IgD-negative memory B cell (primary cell): ENCODE measurements at regions not wholly inside any gene's neighbourhood (a gene's known extent, or its start where the extent isn't known, plus 50 kb on each side); places are given as distances from the start of the nearest gene placed in this dataset.

Experiments used
- H3K27ac Mint-ChIP-seq, 3 donors: one replicate each; pipeline ENCODE4 v1.8.0; 2020 to 2022; ENCODE audit warnings: mild to moderate bottlenecking in 3 of 3, mixed read lengths in 3 of 3, moderate library complexity in 1 of 3
- H3K27me3 Mint-ChIP-seq: one replicate; pipeline ENCODE4 v1.8.0; 2021; ENCODE audit warnings: mixed read lengths
- H3K36me3 Mint-ChIP-seq: one replicate; pipeline ENCODE4 v1.8.0; 2020; ENCODE audit warnings: mild to moderate bottlenecking, mixed read lengths
- H3K4me1 Mint-ChIP-seq, 3 donors: one replicate each; pipeline ENCODE4 v1.8.0; 2020 to 2022; ENCODE audit warnings: mixed read lengths in 3 of 3, mild to moderate bottlenecking in 1 of 3
- H3K4me3 Mint-ChIP-seq, 4 donors: one replicate each; pipeline ENCODE4 v1.8.0; 2020 to 2022; ENCODE audit warnings: mild to moderate bottlenecking in 4 of 4, mixed read lengths in 4 of 4, moderate library complexity in 3 of 4
- H3K9me3 Mint-ChIP-seq, 3 donors: one replicate each; pipeline ENCODE4 v1.8.0; 2020 to 2021; ENCODE audit warnings: mixed read lengths in 3 of 3, mild to moderate bottlenecking in 1 of 3

- Mint-ChIP-seq H3K27ac (no peak overlapping the region), H3K4me1 (peaks cover 0 to 2% (median 1%) of the 10 kb centered on the region in 3 donors), H3K36me3 (no peaks in the 10 kb centered on the region), H3K9me3 (no peaks in the 10 kb centered on the region), H3K4me3 (no peak overlapping the region), H3K27me3 (peaks cover 2% of the 10 kb centered on the region)
Observed at GRCh38 chr6:113347436-113347835, 509.7 kb upstream of the MARCKS start.

- Mint-ChIP-seq H3K27me3 (peaks cover 2% of the 10 kb centered on the region), H3K4me1 (peaks cover 0 to 3% (median 2%) of the 10 kb centered on the region in 3 donors), H3K9me3 (no peaks in the 10 kb centered on the region), H3K27ac (no peak overlapping the region), H3K36me3 (no peaks in the 10 kb centered on the region), H3K4me3 (no peak overlapping the region)
Observed at GRCh38 chr6:113350461-113350860, 506.7 kb upstream of the MARCKS start.

- peaks cover 2% of the 10 kb centered on the region for H3K36me3 Mint-ChIP-seq
- no peaks in the 10 kb centered on the region for H3K9me3 Mint-ChIP-seq
- no peak overlapping the region for H3K4me3 Mint-ChIP-seq
- H3K27ac Mint-ChIP-seq: no peak overlapping the region
- H3K27me3 Mint-ChIP-seq: peaks cover 2% of the 10 kb centered on the region
- peaks cover 0 to 3% (median 2%) of the 10 kb centered on the region in 3 donors for H3K4me1 Mint-ChIP-seq
Observed at GRCh38 chr6:113351173-113351834, 505.8 kb upstream of the MARCKS start.

GRCh38 chr6:113352029-113352801 is 504.9 kb upstream of the MARCKS start:
- H3K27me3 Mint-ChIP-seq: peaks cover 2% of the 10 kb centered on the region
- H3K36me3 Mint-ChIP-seq: peaks cover 6% of the 10 kb centered on the region
- H3K4me1 Mint-ChIP-seq: peaks cover 0 to 3% (median 2%) of the 10 kb centered on the region in 3 donors
- no peak overlapping the region for H3K27ac Mint-ChIP-seq
- H3K9me3 Mint-ChIP-seq: no peaks in the 10 kb centered on the region
- H3K4me3 Mint-ChIP-seq: no peak overlapping the region

- peaks cover 6% of the 10 kb centered on the region for H3K36me3 Mint-ChIP-seq
- no peak overlapping the region for H3K27ac Mint-ChIP-seq
- no peak overlapping the region for H3K4me3 Mint-ChIP-seq
- no peaks in the 10 kb centered on the region for H3K9me3 Mint-ChIP-seq
- H3K27me3 Mint-ChIP-seq: peaks cover 2% of the 10 kb centered on the region
- H3K4me1 Mint-ChIP-seq: peaks cover 0 to 3% (median 2%) of the 10 kb centered on the region in 3 donors
Observed at GRCh38 chr6:113352831-113353230, 504.3 kb upstream of the MARCKS start.

- Mint-ChIP-seq H3K27me3 (peaks cover 2% of the 10 kb centered on the region), H3K4me1 (peaks cover 0 to 3% (median 2%) of the 10 kb centered on the region in 3 donors), H3K4me3 (no peak overlapping the region), H3K36me3 (peaks cover 6% of the 10 kb centered on the region), H3K9me3 (no peaks in the 10 kb centered on the region), H3K27ac (no peak overlapping the region)
Observed at GRCh38 chr6:113353392-113353791, 503.8 kb upstream of the MARCKS start.

- H3K36me3 Mint-ChIP-seq: peaks cover 6% of the 10 kb centered on the region
- H3K9me3 Mint-ChIP-seq: no peaks in the 10 kb centered on the region
- H3K4me3 Mint-ChIP-seq: no peak overlapping the region
- no peak overlapping the region for H3K27ac Mint-ChIP-seq
- H3K4me1 Mint-ChIP-seq: peaks cover 0 to 3% (median 2%) of the 10 kb centered on the region in 3 donors
- peaks cover 2% of the 10 kb centered on the region for H3K27me3 Mint-ChIP-seq
Observed at GRCh38 chr6:113354204-113354895, 502.8 kb upstream of the MARCKS start.

GRCh38 chr6:113356139-113356538 is 501.0 kb upstream of the MARCKS start:
- H3K4me3 Mint-ChIP-seq: no peak overlapping the region
- peaks cover 0 to 3% (median 2%) of the 10 kb centered on the region in 3 donors for H3K4me1 Mint-ChIP-seq
- no peaks in the 10 kb centered on the region for H3K9me3 Mint-ChIP-seq
- peaks cover 6% of the 10 kb centered on the region for H3K36me3 Mint-ChIP-seq
- peaks cover 2% of the 10 kb centered on the region for H3K27me3 Mint-ChIP-seq
- H3K27ac Mint-ChIP-seq: no peak overlapping the region

- Mint-ChIP-seq H3K4me1 (peaks cover 0 to 3% (median 0%) of the 10 kb centered on the region in 3 donors), H3K9me3 (no peaks in the 10 kb centered on the region), H3K27me3 (peaks cover 2% of the 10 kb centered on the region), H3K27ac (no peak overlapping the region), H3K36me3 (peaks cover 6% of the 10 kb centered on the region), H3K4me3 (no peak overlapping the region)
Observed at GRCh38 chr6:113357041-113357440, 500.1 kb upstream of the MARCKS start.

GRCh38 chr6:113358063-113358583 is 499.0 kb upstream of the MARCKS start:
- Mint-ChIP-seq H3K4me3 (no peak overlapping the region), H3K27ac (no peak overlapping the region), H3K36me3 (peaks cover 6% of the 10 kb centered on the region), H3K9me3 (peaks cover 0 to 3% (median 0%) of the 10 kb centered on the region in 3 donors), H3K27me3 (no peaks in the 10 kb centered on the region), H3K4me1 (no peaks in the 10 kb centered on the region)

GRCh38 chr6:113359155-113360140 is 497.7 kb upstream of the MARCKS start:
- H3K27me3 Mint-ChIP-seq: no peaks in the 10 kb centered on the region
- no peaks in the 10 kb centered on the region for H3K4me1 Mint-ChIP-seq
- H3K4me3 Mint-ChIP-seq: no peak overlapping the region
- peaks cover 0 to 3% (median 0%) of the 10 kb centered on the region in 3 donors for H3K9me3 Mint-ChIP-seq
- peaks cover 6% of the 10 kb centered on the region for H3K36me3 Mint-ChIP-seq
- no peak overlapping the region for H3K27ac Mint-ChIP-seq

GRCh38 chr6:113361014-113361645 is 496.0 kb upstream of the MARCKS start:
- Mint-ChIP-seq H3K4me3 (no peak overlapping the region), H3K9me3 (peaks cover 0 to 3% (median 0%) of the 10 kb centered on the region in 3 donors), H3K27me3 (no peaks in the 10 kb centered on the region), H3K27ac (no peak overlapping the region), H3K36me3 (peaks cover 3% of the 10 kb centered on the region), H3K4me1 (no peaks in the 10 kb centered on the region)

- Mint-ChIP-seq H3K9me3 (peaks cover 0 to 3% (median 0%) of the 10 kb centered on the region in 3 donors), H3K36me3 (no peaks in the 10 kb centered on the region), H3K27me3 (no peaks in the 10 kb centered on the region), H3K27ac (no peak overlapping the region), H3K4me1 (no peaks in the 10 kb centered on the region), H3K4me3 (no peak overlapping the region)
Observed at GRCh38 chr6:113362301-113363047, 494.7 kb upstream of the MARCKS start.
